GM13976 (cell line): ENCODE measurements at regions not wholly inside any gene's neighbourhood (a gene's known extent, or its start where the extent isn't known, plus 50 kb on each side); places are given as distances from the start of the nearest gene placed in this dataset.

Source experiments
- DNase-seq: peaks from one replicate; pipeline ENCODE4 v3.0.0; 2012; ENCODE audit warnings: low spot score
- CTCF ChIP-seq: IDR thresholded peaks from 2 replicates; pipeline ENCODE4 v1.5.1; 2012; ENCODE audit warnings: borderline replicate concordance, mild to moderate bottlenecking; ENCODE audit not compliant: insufficient read depth; ENCODE audit errors: extremely low read depth, missing control alignments, control extremely low read depth
- in situ Hi-C: fragments of 300-500 bp; cut with MboI; formaldehyde crosslinking; loops from one replicate; pipeline ENCODE4 v1.12.0; 2022; ENCODE audit warnings: low sequenced_read_pairs, mixed read lengths, inconsistent platforms; ENCODE audit not compliant: unreplicated experiment

GRCh38 chr6:152897807-152898399 lies 84.9 kb downstream of the FBXO5 start:
- in situ Hi-C loops, result no loop called here
- peak; percentile 90 for TF ChIP-seq CTCF
- peak; percentile 59 for DNase-seq

- DNase-seq, result no peak
- TF ChIP-seq CTCF, result no peak
- in situ Hi-C loops, result no loop called here
Measured at GRCh38 chr6:152904678-152905077, 78.2 kb downstream of the FBXO5 start.

GRCh38 chr6:152905551-152906299 lies 77.1 kb downstream of the FBXO5 start:
- in situ Hi-C loops, result no loop called here
- no peak for DNase-seq
- TF ChIP-seq CTCF, result no peak

- TF ChIP-seq CTCF, result no peak
- DNase-seq, result no peak
- in situ Hi-C loops, result no loop called here
Measured at GRCh38 chr6:152909241-152909640, 73.6 kb downstream of the FBXO5 start.

- no peak for TF ChIP-seq CTCF
- in situ Hi-C loops, result no loop called here
- no peak for DNase-seq
Measured at GRCh38 chr6:152916035-152916434, 66.8 kb downstream of the FBXO5 start.

GRCh38 chr6:152918991-152919390 lies 63.9 kb downstream of the FBXO5 start:
- TF ChIP-seq CTCF, result no peak
- in situ Hi-C loops, result no loop called here
- no peak for DNase-seq

GRCh38 chr6:152920016-152920415 lies 62.8 kb downstream of the FBXO5 start:
- TF ChIP-seq CTCF, result no peak
- in situ Hi-C loops, result no loop called here
- DNase-seq, result no peak
